ENCODE measurements at regions not wholly inside any gene's neighbourhood (a gene's known extent, or its start where the extent isn't known, plus 50 kb on each side); places are given as distances from the start of the nearest gene placed in this dataset.

- no peak for TF ChIP-seq CTCF (IDR thresholded peaks at IDR 0.05)
- no peak for TF ChIP-seq POLR2A (IDR thresholded peaks at IDR 0.05)
- TF ChIP-seq POLR2AphosphoS5 (IDR thresholded peaks at IDR 0.05): no peak
- no peak for TF ChIP-seq EP300 (IDR thresholded peaks at IDR 0.05)
Measured at GRCh38 chr21:26632691-26633090, 59.6 kb upstream of the CYYR1 start.

All from suprapubic skin (tissue), 4 donors.